BE2C (cell line): ENCODE measurements at regions not wholly inside any gene's neighbourhood (a gene's known extent, or its start where the extent isn't known, plus 50 kb on each side); places are given as distances from the start of the nearest gene placed in this dataset.
"Not testable (repeated sequence)": the region's sequence is repeated elsewhere in the genome, so short reads cannot be mapped to it uniquely, and the experiment has no call there.

Experiments
- DNase-seq: peaks from one replicate; pipeline ENCODE4 v3.0.0-alpha.2; 2020
- H3K27me3 ChIP-seq: fragments of 250-450 bp; sonication (Bioruptor Pico); 2 replicates; pipeline ENCODE4 v1.5.1; 2020; ENCODE audit warnings: mild to moderate bottlenecking
- H3K36me3 ChIP-seq: fragments of 250-450 bp; sonication (Bioruptor Pico); 2 replicates; pipeline ENCODE4 v1.5.1; 2020; ENCODE audit warnings: mild to moderate bottlenecking
- H3K4me1 ChIP-seq: fragments of 250-450 bp; sonication (Bioruptor Pico); 2 replicates; pipeline ENCODE4 v1.5.1; 2020
- H3K4me3 ChIP-seq: 2 replicates; pipeline ENCODE4 v1.5.1; 2011; ENCODE audit warnings: low read depth, low read length
- H3K9me3 ChIP-seq: fragments of 250-450 bp; sonication (Bioruptor Pico); 2 replicates; pipeline ENCODE4 v1.5.1; 2020
- CTCF ChIP-seq: IDR thresholded peaks from 2 replicates; pipeline ENCODE4 v1.5.1; 2012; ENCODE audit warnings: mild to moderate bottlenecking, low read depth, low read length

GRCh38 chr10:45135443-45136198 is 134.9 kb downstream of the ZNF22 start:
- H3K4me3 ChIP-seq, result no peak overlapping the region
- no peak for DNase-seq
- no peaks in the 10 kb centered on the region for H3K9me3 ChIP-seq
- TF ChIP-seq CTCF, result no peak
- H3K27me3 ChIP-seq, result no peaks in the 10 kb centered on the region
- no peaks in the 10 kb centered on the region for H3K36me3 ChIP-seq
- H3K4me1 ChIP-seq, result no peaks in the 10 kb centered on the region

- DNase-seq, result no peak
- Histone ChIP-seq H3K36me3 (no peaks in the 10 kb centered on the region), H3K4me3 (no peak overlapping the region), H3K9me3 (no peaks in the 10 kb centered on the region), H3K4me1 (no peaks in the 10 kb centered on the region), H3K27me3 (no peaks in the 10 kb centered on the region)
- TF ChIP-seq CTCF, result no peak
These were observed 135.5 kb downstream of the ZNF22 start for GRCh38 chr10:45136256-45136655.

GRCh38 chr10:45144326-45145070 is 143.8 kb downstream of the ZNF22 start:
- H3K36me3 ChIP-seq, result no peaks in the 10 kb centered on the region
- H3K4me3 ChIP-seq, result no peak overlapping the region
- no peak for TF ChIP-seq CTCF
- H3K27me3 ChIP-seq, result no peaks in the 10 kb centered on the region
- DNase-seq, result no peak
- no peaks in the 10 kb centered on the region for H3K9me3 ChIP-seq
- no peaks in the 10 kb centered on the region for H3K4me1 ChIP-seq

- H3K9me3 ChIP-seq, H3K4me1 ChIP-seq, H3K27me3 ChIP-seq, DNase-seq, H3K36me3 ChIP-seq, H3K4me3 ChIP-seq: not testable (repeated sequence)
These were observed 144.4 kb downstream of the ZNF22 start for GRCh38 chr10:45145143-45145542.

GRCh38 chr10:45147000-45147399 is 146.3 kb downstream of the ZNF22 start:
- H3K9me3 ChIP-seq, result no peaks in the 10 kb centered on the region
- no peaks in the 10 kb centered on the region for H3K4me1 ChIP-seq
- H3K27me3 ChIP-seq, result no peaks in the 10 kb centered on the region
- H3K36me3 ChIP-seq, result no peaks in the 10 kb centered on the region
- H3K4me3 ChIP-seq, result no peak overlapping the region
- TF ChIP-seq CTCF, result no peak
- DNase-seq, result no peak

GRCh38 chr10:45150997-45151396 is 150.3 kb downstream of the ZNF22 start:
- no peak overlapping the region for H3K4me3 ChIP-seq
- no peaks in the 10 kb centered on the region for H3K36me3 ChIP-seq
- TF ChIP-seq CTCF, result no peak
- no peaks in the 10 kb centered on the region for H3K9me3 ChIP-seq
- no peaks in the 10 kb centered on the region for H3K4me1 ChIP-seq
- no peaks in the 10 kb centered on the region for H3K27me3 ChIP-seq
- no peak for DNase-seq
